WTC11 (cell line): ENCODE measurements at regions not wholly inside any gene's neighbourhood (a gene's known extent, or its start where the extent isn't known, plus 50 kb on each side); places are given as distances from the start of the nearest gene placed in this dataset.

ENCODE experiments used
- ATAC-seq: fragments of 200-7000 bp; cut with Tn5 transposase; 2 replicates; pipeline ENCODE4 v1.10.0; 2021; ENCODE audit warnings: mild to moderate bottlenecking, moderate library complexity
- CTCF ChIA-PET: fragments of 300-600 bp; sonication (Branson Sonifier 250); formaldehyde crosslinking; loops from one replicate; lab custom pipeline; 2021; ENCODE audit warnings: antibody characterized with exemption; lab: Charles Lee
- POLR2A ChIA-PET: fragments of 350-600 bp; sonication (Branson Sonifier 250); formaldehyde crosslinking; loops from one replicate; lab custom pipeline; 2021; ENCODE audit warnings: antibody characterized with exemption; lab: Charles Lee
- DNase-seq: peaks from one replicate; pipeline ENCODE4 v3.0.0; 2021; ENCODE audit warnings: low spot score
- H3K27ac Mint-ChIP-seq: 2 replicates; pipeline ENCODE4 v1.8.0; 2021; ENCODE audit warnings: mixed read lengths
- H3K27me3 Mint-ChIP-seq: 2 replicates; pipeline ENCODE4 v1.8.0; 2021; ENCODE audit warnings: low read depth, mild to moderate bottlenecking, moderate library complexity, mixed read lengths
- H3K36me3 Mint-ChIP-seq: 2 replicates; pipeline ENCODE4 v1.8.0; 2021; ENCODE audit warnings: mixed read lengths
- H3K4me1 Mint-ChIP-seq: 2 replicates; pipeline ENCODE4 v1.8.0; 2022; ENCODE audit warnings: mixed read lengths
- H3K4me3 Mint-ChIP-seq: 2 replicates; pipeline ENCODE4 v1.8.0; 2021; ENCODE audit warnings: mild to moderate bottlenecking, moderate library complexity, mixed read lengths
- H3K9me3 Mint-ChIP-seq: 2 replicates; pipeline ENCODE4 v1.8.0; 2021; ENCODE audit warnings: mixed read lengths
- CTCF ChIP-seq: fragments of 200-600 bp; IDR thresholded peaks from 2 replicates; pipeline ENCODE4 v1.8.0; 2022; ENCODE audit warnings: antibody characterized with exemption
- GRHL2 ChIP-seq: fragments of 250-450 bp; sonication (Bioruptor Pico); IDR thresholded peaks from 2 replicates; pipeline ENCODE4 v1.8.0; 2022; ENCODE audit warnings: mild to moderate bottlenecking, moderate library complexity; ENCODE audit not compliant: insufficient replicate concordance, severe bottlenecking
- GTF2I ChIP-seq: fragments of 250-450 bp; sonication (Bioruptor Pico); conservative IDR thresholded peaks from 2 replicates; pipeline ENCODE4 v1.4.0; 2021; ENCODE audit warnings: mild to moderate bottlenecking
- JUN ChIP-seq: sonication (generic); formaldehyde crosslinking; IDR thresholded peaks from 2 replicates; pipeline ENCODE4 v1.8.0; 2023; ENCODE audit warnings: mild to moderate bottlenecking, missing genetic modification reagents
- MLX ChIP-seq: sonication (generic); formaldehyde crosslinking; IDR thresholded peaks from 2 replicates; pipeline ENCODE4 v1.8.1; 2023; ENCODE audit warnings: mild to moderate bottlenecking, missing genetic modification reagents, moderate library complexity
- MXD4 ChIP-seq: fragments of 250-450 bp; sonication (Bioruptor Pico); IDR thresholded peaks from 2 replicates; pipeline ENCODE4 v1.8.0; 2021; ENCODE audit warnings: mild to moderate bottlenecking, moderate library complexity, borderline replicate concordance
- MYBL2 ChIP-seq: sonication (generic); formaldehyde crosslinking; IDR thresholded peaks from 2 replicates; pipeline ENCODE4 v1.8.1; 2023; ENCODE audit warnings: mild to moderate bottlenecking, moderate library complexity, missing genetic modification reagents
- NFE2L1 ChIP-seq: sonication (generic); formaldehyde crosslinking; IDR thresholded peaks from 2 replicates; pipeline ENCODE4 v1.8.1; 2023; ENCODE audit warnings: missing genetic modification reagents
- NR3C1 ChIP-seq: sonication (generic); formaldehyde crosslinking; conservative IDR thresholded peaks from 2 replicates; pipeline ENCODE4 v1.8.1; 2023; ENCODE audit warnings: low read depth, mild to moderate bottlenecking, missing genetic modification reagents
- OVOL2 ChIP-seq: fragments of 250-450 bp; sonication (Bioruptor Pico); IDR thresholded peaks from 2 replicates; pipeline ENCODE4 v1.9.0; 2021; ENCODE audit warnings: mild to moderate bottlenecking, borderline replicate concordance
- STAT6 ChIP-seq: sonication (generic); formaldehyde crosslinking; conservative IDR thresholded peaks from 2 replicates; pipeline ENCODE4 v1.8.1; 2023; ENCODE audit warnings: mild to moderate bottlenecking, low read depth, missing genetic modification reagents, moderate library complexity
- TEAD1 ChIP-seq: sonication (generic); formaldehyde crosslinking; IDR thresholded peaks from 2 replicates; pipeline ENCODE4 v1.8.0; 2022; ENCODE audit warnings: mild to moderate bottlenecking, missing genetic modification reagents
- ZMAT4 ChIP-seq: fragments of 250-450 bp; sonication (Bioruptor Pico); IDR thresholded peaks from 2 replicates; pipeline ENCODE4 v1.9.0; 2021; ENCODE audit warnings: mild to moderate bottlenecking
- ZNF219 ChIP-seq: sonication (generic); formaldehyde crosslinking; IDR thresholded peaks from 2 replicates; pipeline ENCODE4 v1.8.0; 2023; ENCODE audit warnings: missing genetic modification reagents, mild to moderate bottlenecking, borderline replicate concordance
- ZNF263 ChIP-seq: sonication (generic); formaldehyde crosslinking; IDR thresholded peaks from 2 replicates; pipeline ENCODE4 v1.8.1; 2022; ENCODE audit warnings: low read depth, mild to moderate bottlenecking, moderate library complexity, missing genetic modification reagents
- ZNF317 ChIP-seq: sonication (generic); formaldehyde crosslinking; IDR thresholded peaks from 2 replicates; pipeline ENCODE4 v1.8.1; 2023; ENCODE audit warnings: low read depth, mild to moderate bottlenecking, moderate library complexity, missing genetic modification reagents, borderline replicate concordance
- ZNF396 ChIP-seq: fragments of 250-450 bp; sonication (Bioruptor Pico); IDR thresholded peaks from 2 replicates; pipeline ENCODE4 v1.8.0; 2021; ENCODE audit warnings: mild to moderate bottlenecking, moderate library complexity, borderline replicate concordance
- ZNF416 ChIP-seq: fragments of 250-450 bp; sonication (Bioruptor Pico); IDR thresholded peaks from 2 replicates; pipeline ENCODE4 v1.9.0; 2021; ENCODE audit warnings: mild to moderate bottlenecking, inconsistent platforms

DNA sequence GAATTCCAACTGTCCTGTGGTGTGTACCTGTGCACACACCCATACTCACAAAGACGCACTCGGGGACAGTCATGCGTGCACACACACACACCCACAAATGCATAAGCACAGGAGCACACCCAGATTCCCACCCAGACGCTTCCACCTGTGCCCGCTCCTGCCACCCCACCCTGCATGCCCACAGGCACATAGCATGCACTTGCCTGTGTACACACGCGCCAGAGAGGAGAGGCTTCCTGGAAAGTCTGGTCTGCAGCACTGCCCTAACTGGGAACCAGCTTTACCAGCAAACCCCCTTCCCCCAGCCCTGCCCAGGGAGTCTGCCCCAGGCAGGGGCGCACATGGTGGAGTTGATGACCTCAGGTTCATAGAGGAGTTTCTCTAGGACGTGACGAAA lies 246.2 kb downstream of the UACA start:
- no peak for ATAC-seq
- Mint-ChIP-seq H3K4me3 (no peak overlapping the region), H3K27me3 (no peaks in the 10 kb centered on the region), H3K36me3 (no peaks in the 10 kb centered on the region), H3K4me1 (peaks cover 15% of the 10 kb centered on the region; the same call in 1 of the 2 replicates), H3K9me3 (peaks cover 2% of the 10 kb centered on the region; the same call in 1 of the 2 replicates), H3K27ac (no peak overlapping the region)
- DNase-seq = no peak
- POLR2A ChIA-PET = no interaction called here
- no peak for TF ChIP-seq OVOL2 (CRISPR knock-in tag)
- CTCF ChIA-PET = interaction anchor here (1.4 kb wide), 1 partner anchor 12 kb away, joined by 6 read pairs; no protein-coding TSS in a partner anchor

GRCh38 chr15:70516408-70517193 lies 246.8 kb downstream of the UACA start:
- ChIA-PET CTCF (interaction anchor here (1.4 kb wide), 1 partner anchor 11 kb away, joined by 6 read pairs; no protein-coding TSS in a partner anchor), POLR2A (interaction anchor here (0.6 kb wide), 1 partner anchor 426 kb away, joined by 3 read pairs; no protein-coding TSS in a partner anchor)
- Mint-ChIP-seq H3K4me1 (peaks cover 12% of the 10 kb centered on the region; the same call in 1 of the 2 replicates), H3K9me3 (peaks cover 8% of the 10 kb centered on the region; the same call in 1 of the 2 replicates), H3K36me3 (no peaks in the 10 kb centered on the region), H3K27ac (no peak overlapping the region), H3K4me3 (no peak overlapping the region), H3K27me3 (no peaks in the 10 kb centered on the region)
- no peak for TF ChIP-seq ZNF219 (CRISPR knock-in tag)
- TF ChIP-seq GRHL2 (CRISPR knock-in tag) = no peak
- no peak for TF ChIP-seq STAT6 (CRISPR knock-in tag)
- no peak for TF ChIP-seq TEAD1 (CRISPR knock-in tag)
- TF ChIP-seq ZNF396 (CRISPR knock-in tag) = no peak
- no peak for ATAC-seq
- no peak for DNase-seq

DNA sequence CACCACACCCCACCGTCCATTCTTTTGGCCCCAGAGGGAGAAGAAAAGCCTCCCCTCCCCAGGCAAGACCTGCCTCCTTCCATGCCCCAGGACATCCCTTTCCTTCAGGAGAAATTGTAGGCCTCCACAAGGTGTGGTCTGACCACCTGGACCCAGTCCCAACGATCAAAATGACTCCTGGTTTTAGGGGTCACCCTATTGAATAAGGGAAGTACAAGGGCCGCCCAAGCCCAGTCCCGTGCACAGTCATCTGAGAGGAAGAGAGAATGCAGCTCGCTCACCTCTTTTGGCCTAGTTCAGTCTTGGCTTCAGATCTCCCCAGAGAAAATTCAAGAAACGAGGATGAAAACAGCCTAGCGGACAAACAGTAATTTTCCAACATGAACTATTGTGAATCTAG lies 249.1 kb downstream of the UACA start:
- H3K27ac Mint-ChIP-seq = no peak overlapping the region
- no peak for DNase-seq
- no peak overlapping the region for H3K4me3 Mint-ChIP-seq
- H3K36me3 Mint-ChIP-seq = peaks cover 9% of the 10 kb centered on the region
- no peaks in the 10 kb centered on the region for H3K27me3 Mint-ChIP-seq
- H3K9me3 Mint-ChIP-seq = peaks cover 26% of the 10 kb centered on the region
- peaks cover 8% of the 10 kb centered on the region; the same call in 1 of the 2 replicates for H3K4me1 Mint-ChIP-seq
- ATAC-seq = no peak
- ChIA-PET POLR2A (no interaction called here), CTCF (interaction anchor here (0.6 to 1.0 kb wide), 3 partner anchors 9 to 546 kb away, joined by 3 read pairs; no protein-coding TSS in a partner anchor)
- TF ChIP-seq MXD4 (CRISPR knock-in tag) (no peak), ZNF263 (CRISPR knock-in tag) (no peak), ZMAT4 (no peak)

DNA sequence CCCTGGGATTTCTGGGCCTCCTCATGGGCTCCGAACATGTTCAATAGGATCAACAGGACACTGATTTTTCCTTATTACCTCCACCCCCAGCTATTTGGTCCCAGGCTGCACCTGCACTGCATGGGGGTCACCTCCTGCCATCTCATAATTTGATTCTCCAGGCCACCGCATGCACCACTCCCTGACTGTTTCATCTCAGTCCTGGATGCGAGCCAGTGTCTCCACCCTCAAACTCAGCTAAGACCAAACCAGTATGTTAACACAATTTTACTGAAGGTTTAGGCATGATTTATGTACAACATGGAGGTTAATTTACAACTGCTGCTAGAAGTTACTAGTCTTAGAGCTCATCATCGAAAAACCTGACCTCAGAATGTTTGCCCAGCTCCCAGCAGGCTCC lies 249.5 kb downstream of the UACA start:
- TF ChIP-seq ZNF317 (CRISPR knock-in tag) (no peak), CTCF (no peak), NR3C1 (no peak), MLX (CRISPR knock-in tag) (no peak), GTF2I (CRISPR knock-in tag) (no peak), MYBL2 (CRISPR knock-in tag) (no peak), NFE2L1 (CRISPR knock-in tag) (no peak), JUN (CRISPR knock-in tag) (no peak), ZNF416 (no peak)
- DNase-seq (no peak), ATAC-seq (no peak)
- H3K4me1 Mint-ChIP-seq = peaks cover 9% of the 10 kb centered on the region; the same call in 1 of the 2 replicates
- peaks cover 28% of the 10 kb centered on the region for H3K9me3 Mint-ChIP-seq
- ChIA-PET CTCF (interaction anchor here (0.7 to 1.0 kb wide), 3 partner anchors 9 to 123 kb away, joined by 3 read pairs; no protein-coding TSS in a partner anchor), POLR2A (no interaction called here)
- H3K27me3 Mint-ChIP-seq = no peaks in the 10 kb centered on the region
- no peak overlapping the region for H3K4me3 Mint-ChIP-seq
- H3K27ac Mint-ChIP-seq = no peak overlapping the region
- peaks cover 9% of the 10 kb centered on the region for H3K36me3 Mint-ChIP-seq
